GM18519 (cell line): ENCODE measurements at regions not wholly inside any gene's neighbourhood (a gene's known extent, or its start where the extent isn't known, plus 50 kb on each side); places are given as distances from the start of the nearest gene placed in this dataset.

ENCODE experiments used
- ATAC-seq: cut with Tn5 transposase; IDR thresholded peaks from one replicate; pipeline ENCODE4 v1.9.1; 2021; ENCODE audit warnings: mild to moderate bottlenecking, moderate library complexity; ENCODE audit not compliant: unreplicated experiment, low FRiP score

GRCh38 chr11:81112718-81113117 is 1620.9 kb downstream of the FAM181B start:
- ATAC-seq, result no peak

DNA sequence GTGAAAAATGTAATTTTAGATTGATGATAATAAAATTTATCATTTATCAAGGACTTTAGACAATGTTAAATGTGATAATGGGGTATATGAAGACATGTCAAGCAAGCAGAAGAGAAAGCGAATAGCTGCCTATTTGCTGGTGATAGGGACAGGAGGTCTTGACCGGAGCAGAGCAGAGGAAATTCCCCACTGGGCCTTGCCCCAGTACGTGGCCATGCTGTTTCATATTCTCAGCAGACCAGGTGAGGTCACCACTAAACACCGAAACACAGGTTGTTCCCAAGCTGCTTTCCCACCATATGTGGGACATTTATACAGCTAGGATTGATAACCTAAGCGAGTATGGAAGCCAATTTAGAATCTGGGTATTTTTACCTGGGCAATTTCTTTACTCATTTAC is 1629.6 kb downstream of the FAM181B start:
- ATAC-seq, result no peak

DNA sequence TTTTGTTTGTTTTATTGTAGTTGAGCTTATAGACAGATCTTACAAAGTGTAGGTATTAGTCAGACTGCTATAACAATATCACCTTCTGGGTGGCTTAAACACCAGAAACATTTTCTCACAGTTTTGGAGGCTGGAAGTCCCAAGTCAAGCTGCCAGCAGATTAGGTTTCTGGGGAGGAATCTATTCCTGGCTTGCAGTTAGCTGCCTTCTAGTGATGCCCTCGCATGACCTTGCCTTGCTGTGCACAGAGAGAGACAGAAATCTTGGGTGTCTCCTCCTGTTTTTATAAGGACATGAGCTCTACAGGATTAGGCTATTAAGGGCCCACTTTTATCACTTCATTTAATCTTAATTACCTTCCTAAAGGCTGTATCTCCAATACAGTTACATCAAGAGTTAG is 1635.2 kb downstream of the FAM181B start:
- no peak for ATAC-seq

- no peak for ATAC-seq
Measured at GRCh38 chr11:81092522-81092921, 1641.1 kb downstream of the FAM181B start.

- no peak for ATAC-seq
Measured at GRCh38 chr11:81089242-81089641, 1644.4 kb downstream of the FAM181B start.

- ATAC-seq, result no peak
Measured at GRCh38 chr11:81080476-81080875, 1639.6 kb upstream of the TENM4 start.

- ATAC-seq, result no peak
Measured at GRCh38 chr11:81072273-81072672, 1631.4 kb upstream of the TENM4 start.

- no peak for ATAC-seq
Measured at GRCh38 chr11:81071606-81072005, 1630.8 kb upstream of the TENM4 start.

- no peak for ATAC-seq
Measured at GRCh38 chr11:81070948-81071347, 1630.1 kb upstream of the TENM4 start.

GRCh38 chr11:81059356-81059755 is 1618.5 kb upstream of the TENM4 start:
- no peak for ATAC-seq

DNA sequence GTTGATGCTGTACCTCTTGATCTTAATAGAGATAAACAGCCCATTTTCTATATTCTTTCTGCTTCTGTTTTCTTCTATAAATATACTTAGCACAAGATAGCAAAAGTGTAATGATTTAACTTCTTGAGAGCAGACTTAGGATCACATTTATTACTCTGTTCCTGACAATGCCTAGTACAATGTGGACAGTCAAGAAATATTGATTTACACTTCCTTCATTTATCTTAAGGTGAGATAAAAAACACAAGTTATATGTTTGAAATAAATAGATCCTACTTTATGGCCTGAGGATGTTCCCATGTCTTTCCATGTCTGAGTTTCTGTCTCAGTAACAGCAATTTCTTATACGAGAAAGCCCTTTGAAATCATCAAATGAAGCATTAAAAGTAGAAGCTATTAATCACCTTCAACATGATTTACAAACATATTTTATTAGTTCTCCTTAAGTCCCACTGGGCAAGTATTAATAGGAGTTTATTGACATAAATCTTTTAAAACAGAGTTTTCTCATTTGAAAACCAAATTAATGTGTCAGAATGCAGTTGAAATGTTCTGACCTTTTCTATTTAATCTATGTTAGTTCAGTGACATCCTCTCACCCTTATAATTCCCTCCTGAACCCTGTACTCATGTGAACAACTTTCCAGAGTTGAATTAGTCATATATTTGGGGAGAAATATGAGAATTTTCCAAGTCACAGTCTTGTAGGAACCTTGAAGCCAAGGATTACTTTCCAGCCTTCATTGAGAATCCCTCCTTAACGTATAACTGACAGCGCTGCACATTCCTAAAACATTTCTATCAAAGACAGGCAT is 1611.7 kb upstream of the TENM4 start:
- no peak for ATAC-seq

- no peak for ATAC-seq
Measured at GRCh38 chr11:81039916-81040524, 1599.2 kb upstream of the TENM4 start.

GRCh38 chr11:81036168-81036870 is 1595.5 kb upstream of the TENM4 start:
- ATAC-seq, result no peak

DNA sequence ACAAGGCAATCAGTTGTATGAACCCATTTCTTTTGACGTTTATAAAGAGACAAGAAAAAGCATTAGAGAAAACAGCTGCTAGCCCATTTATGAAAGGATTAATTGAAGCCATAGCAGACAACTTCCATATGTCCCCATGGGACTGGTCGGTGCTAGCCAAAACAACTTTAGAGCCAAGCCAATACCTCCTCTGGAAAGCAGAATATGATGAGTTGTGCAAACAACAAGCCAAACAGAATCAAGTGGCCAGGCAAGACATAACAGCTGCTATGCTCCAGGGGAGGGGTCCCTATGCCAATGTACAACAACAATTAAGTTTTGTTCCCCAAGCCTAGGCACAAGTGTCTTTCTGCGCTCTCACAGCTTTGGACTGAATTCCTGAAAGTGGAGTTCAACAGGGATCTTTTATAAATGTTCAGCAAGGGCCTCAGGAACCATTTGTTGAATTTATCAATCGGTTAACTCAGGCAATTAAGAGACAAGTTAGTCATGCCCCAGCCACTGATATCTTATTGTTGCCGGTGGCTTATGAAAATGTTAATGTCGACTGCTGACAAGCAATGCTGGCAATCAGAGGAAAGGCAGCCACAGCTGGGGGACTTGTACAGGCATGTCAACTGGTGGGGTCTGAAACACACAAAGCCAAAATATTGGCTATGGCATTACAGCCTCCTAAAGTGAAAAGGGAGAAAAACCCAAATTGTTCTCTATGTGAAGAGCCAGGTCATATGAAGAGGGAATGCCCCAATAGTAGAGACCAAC is 1593.1 kb upstream of the TENM4 start:
- ATAC-seq, result no peak

- ATAC-seq, result no peak
Measured at GRCh38 chr11:81032906-81033305, 1592.1 kb upstream of the TENM4 start.

GRCh38 chr11:81030186-81030585 is 1589.4 kb upstream of the TENM4 start:
- no peak for ATAC-seq

- no peak for ATAC-seq
Measured at GRCh38 chr11:81026032-81026431, 1585.2 kb upstream of the TENM4 start.

DNA sequence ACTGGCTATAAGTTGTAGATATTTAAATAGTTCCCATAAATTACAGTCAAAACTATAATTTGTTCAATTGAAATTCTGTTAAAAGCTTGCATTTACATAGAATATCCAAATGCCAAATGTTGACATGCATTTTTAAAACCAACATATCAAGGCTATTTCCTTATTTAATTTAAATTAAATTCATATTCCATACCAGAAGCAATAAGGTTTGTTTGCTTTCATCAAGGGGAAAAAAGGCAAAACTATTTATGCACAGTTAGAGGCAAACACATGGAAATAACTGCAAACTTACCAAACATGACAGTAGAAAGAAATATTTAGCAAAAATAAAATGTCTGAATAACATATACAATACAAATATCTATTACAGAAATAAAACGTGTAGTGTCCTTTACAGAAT is 1581.2 kb upstream of the TENM4 start:
- no peak for ATAC-seq

DNA sequence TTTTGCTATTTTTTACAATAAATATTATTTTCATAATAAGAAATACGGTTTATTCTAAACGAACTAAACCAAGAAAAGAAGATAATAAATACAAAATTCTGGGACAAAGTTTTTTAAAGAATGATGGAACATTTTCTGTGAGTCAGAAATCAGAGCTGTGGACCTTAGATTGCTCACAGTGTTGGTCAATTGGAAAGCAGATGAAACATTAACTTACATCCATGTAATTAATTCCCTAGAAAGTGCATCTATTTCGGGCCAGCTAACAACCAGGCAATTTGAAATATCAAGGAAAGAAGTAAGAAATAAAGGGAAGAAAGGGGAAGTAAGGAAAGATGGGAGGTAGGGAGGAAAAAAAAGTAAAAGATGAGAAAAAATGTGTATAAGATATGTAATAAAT is 1569.8 kb upstream of the TENM4 start:
- no peak for ATAC-seq

DNA sequence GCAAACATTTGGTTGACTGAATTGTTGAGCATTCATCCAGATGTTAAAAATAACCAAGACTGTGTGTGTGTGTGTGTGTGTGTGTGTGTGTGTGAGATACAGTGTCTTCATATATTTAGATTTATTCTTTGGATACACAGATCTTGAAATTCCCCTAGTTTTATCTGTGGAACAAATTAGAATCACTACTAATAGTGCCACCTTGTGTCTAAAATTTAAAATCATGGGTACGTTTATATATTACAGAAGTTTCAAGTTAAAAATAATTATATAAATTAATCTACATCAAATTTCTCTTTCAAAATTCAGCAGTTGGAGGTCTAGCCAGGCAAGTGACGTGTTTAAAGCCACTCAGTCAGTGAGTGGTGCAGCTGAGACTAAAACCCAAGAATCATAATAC is 1566.2 kb upstream of the TENM4 start:
- no peak for ATAC-seq

- ATAC-seq, result no peak
Measured at GRCh38 chr11:81005595-81005994, 1564.8 kb upstream of the TENM4 start.
